Dermis microvascular lymphatic vessel endothelial cell (primary cell): ENCODE measurements at regions not wholly inside any gene's neighbourhood (a gene's known extent, or its start where the extent isn't known, plus 50 kb on each side); places are given as distances from the start of the nearest gene placed in this dataset.

ENCODE experiments used
- DNase-seq, 2 donors: peaks; one replicate each; pipeline versions ENCODE4 v3.0.0 to v3.0.0-alpha.2; 2010; ENCODE audit warnings: low read depth in 2 of 2

- DNase-seq = no peak
Measured at GRCh38 chr2:196389670-196390069, 218.3 kb upstream of the STK17B start.

DNA sequence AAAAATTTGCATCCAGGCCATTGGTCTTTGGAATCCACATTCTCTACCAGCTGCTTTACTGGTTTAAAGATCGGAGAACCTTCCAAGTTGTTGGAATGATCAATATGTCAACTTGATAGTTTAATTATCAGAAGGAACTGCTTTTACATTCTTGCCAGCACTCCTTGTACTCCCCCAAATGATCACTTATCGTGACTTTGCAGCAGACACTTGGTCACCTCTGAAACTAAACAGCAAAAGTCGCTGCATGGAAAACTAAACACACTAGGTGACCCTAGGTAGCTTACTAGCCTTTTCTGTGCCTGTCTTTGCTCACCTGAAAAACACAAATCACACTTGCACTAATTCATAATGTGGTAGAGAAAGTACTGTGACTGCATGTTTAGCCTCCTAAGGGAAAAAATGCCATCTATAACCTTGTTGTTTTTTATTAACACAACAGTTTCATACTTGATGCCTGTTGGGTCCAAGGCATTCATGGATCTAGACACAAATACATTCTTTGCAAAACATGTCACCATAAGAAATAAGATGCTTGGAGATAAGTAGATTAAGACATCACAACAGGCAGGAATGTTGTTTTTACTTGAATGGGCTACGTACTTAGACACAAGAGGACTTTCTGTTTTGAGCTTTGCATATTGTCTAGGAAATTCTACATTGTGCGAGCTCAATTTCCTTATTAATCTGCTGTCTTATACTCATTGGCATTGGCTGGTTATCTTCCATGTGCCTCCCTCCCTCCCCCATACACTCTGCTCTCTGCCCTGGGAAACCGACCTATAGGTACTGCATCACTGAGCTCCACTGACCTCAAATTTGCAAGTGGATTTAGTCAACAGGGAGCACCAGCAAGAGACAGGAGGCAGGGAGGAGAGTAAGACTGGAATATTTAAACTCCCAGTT, 219.1 kb upstream of the STK17B start:
- peak in 1 of 2 donors; percentile 10 for DNase-seq

DNA sequence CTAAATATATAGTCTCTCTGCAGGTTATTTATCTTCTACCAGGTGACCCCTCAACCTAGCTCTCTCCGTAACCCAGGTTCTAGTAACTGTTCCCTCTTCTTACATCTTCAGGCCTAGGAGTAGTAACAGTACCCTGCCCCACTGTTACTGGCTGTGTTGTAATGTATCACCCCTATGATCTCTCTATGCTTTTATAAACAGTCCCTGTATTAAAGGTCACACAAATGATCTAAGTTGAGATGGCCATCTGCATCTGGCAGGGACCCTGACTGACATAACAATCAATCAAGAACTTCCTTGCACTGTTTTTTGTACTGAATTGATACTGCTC, 219.7 kb upstream of the STK17B start:
- no peak for DNase-seq

- DNase-seq = no peak
Measured at GRCh38 chr2:196399096-196399495, 227.7 kb upstream of the STK17B start.

DNA sequence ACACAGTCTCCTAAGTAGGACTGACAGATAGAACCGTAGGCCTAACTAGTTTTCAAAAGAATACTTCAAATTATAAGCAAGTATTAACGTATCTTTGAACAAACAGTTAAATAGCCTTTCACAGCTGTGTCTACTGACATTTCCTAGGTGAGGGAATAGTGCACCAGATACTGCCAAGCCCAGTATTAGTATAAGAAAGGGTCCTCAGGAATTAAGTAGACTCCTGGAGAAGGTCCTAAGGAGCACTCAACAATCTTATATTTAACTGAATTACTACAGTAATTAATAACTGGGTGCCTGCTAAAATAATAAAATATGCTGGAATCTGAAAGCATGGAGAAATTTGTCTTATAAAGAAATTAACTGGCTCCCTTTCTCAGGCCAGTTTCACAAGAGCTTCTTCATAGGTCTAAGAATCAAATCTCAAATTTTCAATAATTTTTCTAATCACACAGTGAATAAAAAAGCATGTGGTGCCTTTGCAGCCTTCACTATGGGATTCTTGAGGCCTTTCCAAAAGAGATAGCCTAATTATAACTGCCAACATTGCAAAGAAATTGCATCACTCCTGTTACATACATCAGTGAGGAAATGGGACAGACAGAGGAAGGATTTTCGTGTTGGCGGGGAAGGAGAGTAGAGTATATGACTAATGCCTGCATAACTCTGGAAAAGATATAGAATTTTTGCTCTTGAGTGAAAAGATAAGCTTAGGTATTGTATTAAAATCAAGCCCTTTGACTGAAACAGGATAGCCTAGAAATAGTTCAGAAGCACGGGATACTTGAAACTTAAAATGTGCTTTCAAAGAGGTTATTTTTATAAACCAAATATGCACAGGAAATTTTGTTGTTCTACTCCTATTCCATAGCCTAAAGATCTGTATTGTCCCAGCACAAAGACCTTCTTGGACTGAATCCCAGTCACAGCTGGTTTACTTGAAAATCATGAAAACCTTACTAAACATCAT, 228.6 kb upstream of the STK17B start:
- DNase-seq = peak; percentile 44 to 97

DNA sequence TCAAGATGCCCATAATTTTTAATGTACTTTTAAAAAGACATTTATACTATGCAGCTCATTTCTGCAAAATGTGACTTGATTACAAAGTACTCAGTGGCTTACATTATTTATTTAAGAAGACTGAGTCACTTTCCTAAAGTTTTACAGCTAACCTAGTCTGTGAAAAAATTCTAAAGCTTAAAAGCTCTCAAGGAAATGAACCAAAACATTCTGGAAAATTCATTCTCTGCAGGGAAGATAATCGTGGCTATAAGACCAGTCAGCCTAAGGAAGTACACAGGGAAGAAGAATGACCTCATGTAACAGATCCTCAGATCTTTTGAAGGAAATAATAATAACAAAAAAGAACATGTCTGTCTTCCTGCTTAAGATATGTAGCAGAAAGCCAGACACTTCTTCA, 232.1 kb upstream of the STK17B start:
- peak in 1 of 2 donors; percentile 82 for DNase-seq

- DNase-seq = peak in 1 of 2 donors; percentile 51
Measured at GRCh38 chr2:196404276-196404675, 232.9 kb upstream of the STK17B start.

DNA sequence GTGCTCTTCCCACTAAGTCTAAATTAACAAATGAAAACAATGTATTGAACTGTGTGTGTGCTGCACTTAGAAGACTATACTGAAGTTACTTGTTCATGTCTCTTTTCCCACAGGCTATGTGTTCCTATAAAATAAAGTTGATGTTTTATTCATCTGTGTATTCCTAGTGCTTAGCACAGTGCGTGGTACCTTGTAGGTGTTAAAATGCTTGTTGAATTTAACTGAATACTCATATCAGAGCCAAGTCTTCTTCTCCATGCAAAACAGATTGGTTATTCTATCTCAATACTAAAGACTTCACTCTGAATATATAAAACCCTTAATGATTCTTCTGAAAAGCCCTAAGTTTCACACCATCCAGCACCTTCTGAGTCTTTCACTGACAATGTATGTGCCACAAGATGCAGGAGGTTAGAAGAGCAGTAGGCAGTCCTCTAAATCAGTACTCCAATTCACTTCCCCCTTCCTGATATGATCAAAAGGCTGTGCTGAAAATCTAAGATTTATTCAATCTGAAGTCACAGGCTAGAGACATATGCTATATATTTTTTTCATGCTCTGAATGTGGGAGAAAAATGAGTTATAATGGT, 231.7 kb upstream of the CCDC150 start:
- no peak for DNase-seq

DNA sequence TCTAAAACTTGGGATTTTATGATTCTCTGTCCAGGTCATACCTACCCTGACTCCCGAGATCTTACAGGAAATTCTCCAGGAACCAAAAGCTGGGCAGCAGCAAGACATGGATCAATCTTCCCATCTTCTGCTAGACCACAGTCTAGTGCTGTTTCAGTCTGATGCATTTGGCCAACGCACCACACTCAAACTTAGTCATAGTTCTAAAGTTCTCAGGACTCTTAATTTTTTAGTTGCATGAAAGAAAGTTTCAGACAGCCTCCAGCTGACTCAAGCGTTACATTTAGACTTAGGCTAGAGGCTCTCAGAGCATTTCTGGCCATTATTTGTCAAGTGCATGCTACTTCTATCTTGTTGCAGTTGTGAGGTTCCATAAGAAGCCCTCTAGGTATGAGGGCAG, 230.1 kb upstream of the CCDC150 start:
- no peak for DNase-seq

- no peak for DNase-seq
Measured at GRCh38 chr2:196410008-196410407, 229.5 kb upstream of the CCDC150 start.

- peak in 1 of 2 donors; percentile 47 for DNase-seq
Measured at GRCh38 chr2:196413821-196414274, 225.7 kb upstream of the CCDC150 start.

DNA sequence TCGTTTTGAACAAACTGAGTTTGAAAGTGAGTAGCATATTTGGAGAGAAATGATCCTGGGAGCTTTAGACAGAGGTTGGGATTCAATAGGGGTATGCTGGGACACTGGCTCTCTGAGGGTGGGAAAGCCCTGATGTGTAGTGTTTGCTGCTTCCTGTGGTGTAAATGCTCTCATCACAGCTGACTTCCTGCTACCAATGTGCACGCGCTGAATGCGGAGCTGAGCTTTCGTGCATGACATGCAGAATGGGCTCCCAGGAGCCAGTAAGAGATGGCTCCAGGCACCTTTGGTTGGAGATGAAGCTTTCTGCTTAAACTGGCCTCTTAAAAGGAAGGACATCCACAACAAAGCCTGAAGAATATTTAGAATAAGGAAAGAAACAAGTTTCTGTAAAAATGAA, 224.1 kb upstream of the CCDC150 start:
- no peak for DNase-seq

DNA sequence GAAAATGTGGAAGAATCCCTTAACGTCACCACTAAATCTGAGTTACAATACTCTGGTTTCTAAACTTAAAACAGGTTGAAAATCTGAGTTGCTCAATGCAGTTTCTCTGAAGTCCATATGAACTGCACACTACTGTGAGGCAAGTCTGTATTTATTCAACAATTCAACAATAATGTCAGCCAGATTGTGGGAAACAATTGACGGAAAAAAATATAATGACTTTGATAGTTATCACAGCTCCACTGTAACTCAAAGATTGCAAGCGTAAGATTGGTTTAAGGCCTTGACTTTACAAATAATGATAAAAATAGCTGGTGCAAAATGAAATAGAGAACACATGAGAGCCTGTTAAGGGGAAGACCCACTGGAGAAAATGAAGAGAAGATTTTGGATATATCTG, 219.4 kb upstream of the CCDC150 start:
- DNase-seq = peak; percentile 10 to 84

DNA sequence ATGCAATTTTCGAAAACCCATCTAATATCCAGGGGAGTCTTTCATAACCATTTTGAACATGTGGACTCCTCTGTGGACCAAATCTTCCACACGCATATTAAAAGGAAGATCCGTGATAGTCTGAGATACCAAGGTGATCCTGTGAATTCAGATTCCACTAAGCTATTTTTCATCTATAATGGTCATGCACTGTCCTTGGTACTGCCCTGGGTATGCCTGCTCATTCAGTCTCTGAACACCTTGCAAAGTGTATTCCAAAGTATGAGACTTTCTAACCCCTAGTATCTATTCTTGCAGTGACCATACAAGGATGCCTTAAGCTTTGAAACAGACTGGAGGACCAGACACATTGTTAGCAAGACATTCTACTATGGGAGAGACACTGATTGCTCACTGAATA, 217.6 kb upstream of the CCDC150 start:
- no peak for DNase-seq

GRCh38 chr2:196422361-196422760, 217.2 kb upstream of the CCDC150 start:
- no peak for DNase-seq

DNA sequence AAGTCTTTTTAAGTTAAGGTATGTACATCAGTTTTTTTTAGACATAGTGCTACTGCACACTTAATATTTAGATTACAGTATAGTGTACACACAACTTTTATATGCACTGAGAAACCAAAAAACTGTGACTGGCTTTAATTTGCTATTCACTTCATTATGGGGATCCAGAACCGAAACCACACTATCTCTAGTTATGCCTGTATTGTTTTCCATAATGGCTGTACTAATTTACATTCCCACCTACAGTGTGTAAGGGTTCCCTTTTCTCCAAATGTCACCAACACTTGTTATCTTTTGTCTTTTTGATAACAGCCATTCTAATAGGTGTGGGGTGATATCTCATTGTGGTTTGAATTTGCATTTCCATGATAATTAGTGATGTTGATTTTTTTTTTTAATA, 213.4 kb upstream of the CCDC150 start:
- no peak for DNase-seq

GRCh38 chr2:196427986-196428634, 211.4 kb upstream of the CCDC150 start:
- DNase-seq = peak; percentile 15 to 75

GRCh38 chr2:196431076-196431475, 208.4 kb upstream of the CCDC150 start:
- DNase-seq = peak in 1 of 2 donors; percentile 34

GRCh38 chr2:196431957-196432356, 207.6 kb upstream of the CCDC150 start:
- DNase-seq = peak in 1 of 2 donors; percentile 20

DNA sequence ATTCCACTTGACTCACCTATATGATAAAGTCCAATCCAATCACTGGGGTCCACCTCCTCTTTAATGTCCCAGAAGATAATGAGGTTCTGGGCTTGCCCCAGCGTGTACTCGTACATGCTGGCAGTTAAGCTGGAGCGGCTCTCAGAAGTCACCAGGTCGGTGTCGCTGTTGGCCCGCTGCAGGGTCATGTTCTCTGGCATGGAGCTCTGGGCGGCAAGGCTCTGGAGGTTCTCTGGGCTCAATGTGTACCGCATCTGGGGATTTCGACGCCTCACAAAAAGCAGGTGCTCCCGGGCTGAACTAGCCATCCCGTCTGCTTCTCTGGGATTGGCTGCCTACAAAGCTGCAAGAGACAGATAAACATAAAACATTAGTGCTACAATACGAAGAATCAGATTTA, 206.4 kb upstream of the CCDC150 start:
- no peak for DNase-seq

GRCh38 chr2:196434217-196434616, 205.3 kb upstream of the CCDC150 start:
- peak in 1 of 2 donors; percentile 58 for DNase-seq
